Testis (tissue), 2 donors: ENCODE measurements at regions not wholly inside any gene's neighbourhood (a gene's known extent, or its start where the extent isn't known, plus 50 kb on each side); places are given as distances from the start of the nearest gene placed in this dataset.
A peak's percentile ranks its signal among the peaks of the same experiment; 100 is the strongest.

Experiments used
- DNase-seq: peaks from one replicate; pipeline ENCODE4 v3.0.0-alpha.2; 2019
- H3K27ac ChIP-seq, 2 donors: fragments of 200-600 bp; sonication (generic); one replicate each; pipeline ENCODE4 v1.5.1; 2019
- H3K27me3 ChIP-seq: fragments of 200-600 bp; sonication (generic); one replicate; pipeline ENCODE4 v1.5.1; 2019
- H3K36me3 ChIP-seq: fragments of 200-600 bp; sonication (generic); one replicate; pipeline ENCODE4 v1.5.1; 2017; ENCODE audit warnings: low read depth; ENCODE audit errors: missing control alignments
- H3K4me1 ChIP-seq: fragments of 200-600 bp; sonication (generic); one replicate; pipeline ENCODE4 v1.5.1; 2019
- H3K4me3 ChIP-seq, 2 donors: fragments of 200-600 bp; sonication (generic); one replicate each; pipeline ENCODE4 v1.5.1; 2017 to 2019
- H3K9me3 ChIP-seq: fragments of 200-600 bp; sonication (generic); one replicate; pipeline ENCODE4 v1.5.1; 2017
- POLR2A ChIP-seq: fragments of 450-650 bp; IDR thresholded peaks from one replicate; pipeline ENCODE4 v1.6.1; 2017; ENCODE audit warnings: antibody characterized with exemption, mild to moderate bottlenecking, moderate library complexity
- WGBS, 2 donors: methylation state at CpG; one replicate each; pipeline ENCODE4 v1.1.5; 2018; 5-methylcytosine and 5-hydroxymethylcytosine counted together
- intact Hi-C: fragments of 100-400 bp; cut with DNase I; formaldehyde crosslinking; loops from one replicate; pipeline ENCODE4 v1.15.1; 2023; ENCODE audit warnings: low total_unique reads
- TF ChIP-seq, protein P1 (sequence below), 3 experiments: fragments of 450-650 bp in 2 of 3; fragments of 200-600 bp in 1 of 3; sonication (generic) in 1 of 3; IDR thresholded peaks; one replicate each; pipeline ENCODE4 v1.5.1; 2016 to 2019; ENCODE audit warnings: antibody characterized with exemption in 3 of 3, mild to moderate bottlenecking in 2 of 3, moderate library complexity in 1 of 3

DNA sequence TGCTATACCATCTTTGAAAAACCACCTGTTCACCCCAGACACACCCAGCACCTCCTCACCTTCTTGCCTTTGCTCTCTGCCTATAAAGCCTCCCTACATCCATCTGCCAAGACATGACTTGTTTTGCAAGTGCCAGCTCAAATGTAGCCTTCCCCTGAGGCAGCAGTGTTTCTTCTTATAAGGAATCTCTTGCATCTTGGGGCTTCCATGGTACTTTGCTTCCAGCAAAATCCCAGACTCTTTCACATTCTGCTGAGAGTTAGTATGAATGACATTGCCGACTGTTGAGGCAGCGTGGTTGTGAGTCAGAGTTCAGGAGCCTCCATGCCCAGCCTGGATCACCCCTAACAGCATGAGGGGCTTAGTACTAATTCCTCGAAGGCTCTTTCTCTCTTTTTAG lies 217.4 kb upstream of the RUNX1 start:
- WGBS, 2 donors, result 96 to 97% methylated on average over 3 of the region's 3 CpGs
- H3K4me3 ChIP-seq, result no peak overlapping the region
- H3K4me1 ChIP-seq, result no peaks in the 10 kb centered on the region
- H3K27ac ChIP-seq, result no peak overlapping the region
- H3K36me3 ChIP-seq, result no peaks in the 10 kb centered on the region
- no peaks in the 10 kb centered on the region for H3K27me3 ChIP-seq
- TF ChIP-seq, protein P1, sequence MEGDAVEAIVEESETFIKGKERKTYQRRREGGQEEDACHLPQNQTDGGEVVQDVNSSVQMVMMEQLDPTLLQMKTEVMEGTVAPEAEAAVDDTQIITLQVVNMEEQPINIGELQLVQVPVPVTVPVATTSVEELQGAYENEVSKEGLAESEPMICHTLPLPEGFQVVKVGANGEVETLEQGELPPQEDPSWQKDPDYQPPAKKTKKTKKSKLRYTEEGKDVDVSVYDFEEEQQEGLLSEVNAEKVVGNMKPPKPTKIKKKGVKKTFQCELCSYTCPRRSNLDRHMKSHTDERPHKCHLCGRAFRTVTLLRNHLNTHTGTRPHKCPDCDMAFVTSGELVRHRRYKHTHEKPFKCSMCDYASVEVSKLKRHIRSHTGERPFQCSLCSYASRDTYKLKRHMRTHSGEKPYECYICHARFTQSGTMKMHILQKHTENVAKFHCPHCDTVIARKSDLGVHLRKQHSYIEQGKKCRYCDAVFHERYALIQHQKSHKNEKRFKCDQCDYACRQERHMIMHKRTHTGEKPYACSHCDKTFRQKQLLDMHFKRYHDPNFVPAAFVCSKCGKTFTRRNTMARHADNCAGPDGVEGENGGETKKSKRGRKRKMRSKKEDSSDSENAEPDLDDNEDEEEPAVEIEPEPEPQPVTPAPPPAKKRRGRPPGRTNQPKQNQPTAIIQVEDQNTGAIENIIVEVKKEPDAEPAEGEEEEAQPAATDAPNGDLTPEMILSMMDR (IDR thresholded peaks at IDR 0.05), result no peak
- no peak for TF ChIP-seq POLR2A
- DNase-seq, result no peak
- intact Hi-C loops, result no loop called here
- H3K9me3 ChIP-seq, result no peaks in the 10 kb centered on the region

DNA sequence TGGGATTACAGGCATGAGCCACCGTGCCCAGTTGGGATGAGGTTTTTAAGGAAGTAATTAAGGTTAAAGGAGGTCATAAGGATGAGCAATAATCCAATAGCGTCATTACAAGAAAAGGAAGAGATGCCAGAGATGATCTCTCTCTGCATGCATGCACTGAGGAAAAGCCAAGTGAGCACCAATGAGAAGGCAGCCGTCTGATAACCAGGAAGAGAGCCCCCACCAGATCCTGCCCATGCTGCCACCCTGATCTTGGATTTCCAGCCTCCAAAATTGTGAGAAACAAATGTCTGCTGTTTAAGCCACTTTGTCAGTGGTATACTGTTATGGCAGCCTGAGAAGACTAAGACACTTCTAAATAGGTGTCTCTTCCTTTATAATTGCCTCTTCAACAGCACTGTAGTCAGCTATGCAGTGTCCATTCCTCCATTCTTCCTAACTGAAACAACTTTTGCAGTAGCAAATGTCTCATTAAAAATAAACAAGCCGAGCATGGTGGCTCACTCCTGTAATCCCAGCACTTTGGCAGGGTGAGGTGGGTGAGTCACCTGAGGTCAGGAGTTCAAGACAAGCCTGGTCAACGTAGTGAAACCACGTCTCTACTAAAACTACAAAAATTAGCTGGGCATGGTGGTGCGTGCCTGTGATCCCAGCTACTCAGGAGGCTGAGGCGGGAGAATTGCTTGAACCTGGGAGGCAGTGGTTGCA lies 216.2 kb upstream of the RUNX1 start:
- Histone ChIP-seq H3K27ac (no peak overlapping the region), H3K4me1 (no peaks in the 10 kb centered on the region), H3K36me3 (no peaks in the 10 kb centered on the region), H3K27me3 (no peaks in the 10 kb centered on the region), H3K4me3 (no peak overlapping the region), H3K9me3 (no peaks in the 10 kb centered on the region)
- no peak for DNase-seq
- no peak for TF ChIP-seq POLR2A
- TF ChIP-seq, protein P1 (IDR thresholded peaks at IDR 0.05), result no peak
- intact Hi-C loops, result no loop called here
- 89 to 91% methylated on average over 8 of the region's 8 CpGs for WGBS, 2 donors

DNA sequence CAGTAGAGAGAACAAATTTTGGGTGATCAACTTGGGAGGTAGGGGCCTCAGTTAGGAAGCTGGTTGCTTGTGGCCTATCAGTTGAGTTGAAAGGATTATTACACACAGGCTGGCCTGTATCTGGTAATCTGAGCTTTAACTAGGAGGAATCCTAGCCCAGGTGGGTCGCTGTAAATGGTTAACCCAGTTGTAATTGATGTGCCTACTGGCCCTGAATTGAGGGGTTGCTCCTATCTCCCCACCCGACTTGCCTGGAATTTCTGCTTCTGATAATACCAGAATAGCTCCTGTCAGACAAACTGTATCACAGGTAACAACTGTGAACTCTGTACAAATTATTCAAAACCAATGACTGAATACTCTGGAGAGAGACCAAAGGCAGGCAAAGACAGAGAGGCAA lies 210.4 kb upstream of the RUNX1 start:
- intact Hi-C loops, result no loop called here
- no peak for TF ChIP-seq POLR2A
- TF ChIP-seq, protein P1 (IDR thresholded peaks at IDR 0.05), result no peak
- Histone ChIP-seq H3K27me3 (no peaks in the 10 kb centered on the region), H3K4me3 (no peak overlapping the region), H3K4me1 (no peaks in the 10 kb centered on the region), H3K36me3 (no peaks in the 10 kb centered on the region), H3K9me3 (no peaks in the 10 kb centered on the region), H3K27ac (no peak overlapping the region)
- 72 to 91% methylated on average over 2 of the region's 2 CpGs for WGBS, 2 donors
- DNase-seq, result no peak

DNA sequence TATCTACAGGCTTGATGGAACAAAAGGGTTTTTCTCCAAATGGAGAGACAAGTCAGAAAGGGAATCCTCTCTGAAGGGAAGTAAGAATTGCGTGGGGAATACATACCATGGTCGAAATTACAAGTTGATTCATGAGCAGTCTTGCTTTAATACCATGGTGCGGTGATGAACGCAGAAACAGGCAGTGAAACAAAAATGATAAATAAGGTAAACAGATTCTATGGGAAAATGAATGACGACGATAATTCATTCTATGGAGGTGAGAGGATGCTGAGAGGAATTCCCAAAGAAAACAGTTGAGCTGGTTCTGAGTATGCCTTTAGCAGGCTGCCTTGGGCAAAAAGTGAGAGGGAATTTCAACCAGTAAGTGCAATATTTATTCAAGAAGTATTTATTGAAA lies 209.4 kb upstream of the RUNX1 start:
- no peaks in the 10 kb centered on the region for H3K4me1 ChIP-seq
- H3K27me3 ChIP-seq, result no peaks in the 10 kb centered on the region
- WGBS, 2 donors, result 95% methylated on average over 6 of the region's 6 CpGs
- no peak overlapping the region for H3K27ac ChIP-seq
- H3K36me3 ChIP-seq, result no peaks in the 10 kb centered on the region
- intact Hi-C loops, result no loop called here
- TF ChIP-seq, protein P1 (IDR thresholded peaks at IDR 0.05), result no peak
- TF ChIP-seq POLR2A, result no peak
- no peaks in the 10 kb centered on the region for H3K9me3 ChIP-seq
- no peak overlapping the region for H3K4me3 ChIP-seq
- no peak for DNase-seq

DNA sequence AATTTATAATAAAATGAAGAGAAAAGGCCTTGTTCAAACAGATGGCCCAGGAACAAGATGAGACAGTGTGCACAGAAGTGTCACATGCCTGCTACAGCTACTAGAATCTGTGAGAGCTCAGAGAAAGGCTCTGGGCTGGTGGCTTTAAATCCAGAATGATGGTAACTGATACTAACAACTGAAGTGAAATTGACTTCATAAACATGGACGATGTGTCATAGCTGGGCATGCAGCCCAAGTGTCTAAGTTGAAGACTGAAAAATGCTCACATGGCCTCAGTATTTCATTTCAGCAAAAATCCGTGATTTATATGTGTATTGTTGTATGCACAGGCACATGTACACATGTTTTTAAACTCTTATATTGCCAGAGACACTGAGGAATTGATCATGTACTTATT lies 208.3 kb upstream of the RUNX1 start:
- TF ChIP-seq POLR2A, result no peak
- TF ChIP-seq, protein P1 (IDR thresholded peaks at IDR 0.05), result no peak
- intact Hi-C loops, result no loop called here
- peak; percentile 26 for DNase-seq
- Histone ChIP-seq H3K36me3 (no peaks in the 10 kb centered on the region), H3K4me1 (no peaks in the 10 kb centered on the region), H3K9me3 (no peaks in the 10 kb centered on the region), H3K4me3 (no peak overlapping the region), H3K27me3 (no peaks in the 10 kb centered on the region), H3K27ac (no peak overlapping the region)
- whole genome bisulfite sequencing, 2 donors, result 65 to 82% methylated on average over 2 of the region's 2 CpGs
